Adrenal gland (tissue), 9 donors: ENCODE measurements at regions not wholly inside any gene's neighbourhood (a gene's known extent, or its start where the extent isn't known, plus 50 kb on each side); places are given as distances from the start of the nearest gene placed in this dataset.

ENCODE experiments used
- DNase-seq, 7 donors: peaks; one replicate each; pipeline ENCODE4 v3.0.0-alpha.2; 2019 to 2020
- H3K27ac ChIP-seq, 5 donors: fragments of 200-600 bp; sonication (generic) in 4 of 5; 1 replicate in 3 of 5; 2 replicates in 2 of 5; pipeline versions ENCODE4 v1.5.1 to v1.8.0; 2016 to 2020; ENCODE audit warnings: mild to moderate bottlenecking in 1 of 5
- H3K27me3 ChIP-seq: fragments of 200-600 bp; 2 replicates; pipeline ENCODE4 v1.8.0; 2021
- H3K36me3 ChIP-seq, 2 donors: fragments of 200-600 bp; replicated peaks in 1 of 2; 1 replicate in 1 of 2; 2 replicates in 1 of 2; pipeline versions ENCODE4 v1.5.1 to v1.8.0; 2018 to 2022
- H3K4me1 ChIP-seq, 2 donors: fragments of 200-600 bp; replicated peaks in 1 of 2; 1 replicate in 1 of 2; 2 replicates in 1 of 2; pipeline versions ENCODE4 v1.5.1 to v1.8.0; 2018 to 2021
- H3K4me3 ChIP-seq, 4 donors: fragments of 200-600 bp; sonication (generic) in 3 of 4; one replicate each; pipeline ENCODE4 v1.5.1; 2016 to 2018
- H3K9me3 ChIP-seq, 3 donors: fragments of 200-600 bp; sonication (generic) in 1 of 3; replicated peaks in 1 of 3; 1 replicate in 2 of 3; 2 replicates in 1 of 3; pipeline versions ENCODE4 v1.5.1 to v1.8.0; 2016 to 2021
- POLR2A ChIP-seq, 2 donors: fragments of 450-650 bp; IDR thresholded peaks; one replicate each; pipeline ENCODE4 v1.6.1; 2017; ENCODE audit warnings: antibody characterized with exemption in 2 of 2, mild to moderate bottlenecking in 2 of 2, moderate library complexity in 1 of 2
- WGBS, 4 donors: extraction: QIAGEN DNeasy Blood & Tissue Kit in 2 of 4; methylation state at CpG; one replicate each; pipeline versions ENCODE4 v1.1.5 to v1.1.7; 2013 to 2017; 5-methylcytosine and 5-hydroxymethylcytosine counted together
- intact Hi-C, 2 donors: fragments of 100-400 bp; cut with DNase I; formaldehyde crosslinking; loops; one replicate each; pipeline versions ENCODE4 v1.14.1 to v1.15.0; 2022 to 2023
- TF ChIP-seq, protein P1 (sequence below), 6 experiments: fragments of 450-650 bp in 4 of 6; fragments of 200-600 bp in 2 of 6; sonication (generic) in 1 of 6; IDR thresholded peaks; 1 replicate in 5 of 6; 2 replicates in 1 of 6; pipeline versions ENCODE4 v1.5.1 to v1.8.0; 2016 to 2021; ENCODE audit warnings: antibody characterized with exemption in 6 of 6, mild to moderate bottlenecking in 2 of 6, moderate library complexity in 1 of 6
- donor health status: healthy with polysubstance abuse.
- donor health status: Bipolar disorder and iron deficiency.
- donor health status: DM: yes; HTN: yes; CAD: no.
- donor health status: DM: no; HTN: no; CAD: no.
- donor health status: DM: no; HTN: no; CAD: no.

- Histone ChIP-seq H3K27me3 (no peaks in the 10 kb centered on the region), H3K4me1 (no peaks in the 10 kb centered on the region), H3K27ac (no peak overlapping the region), H3K36me3 (no peaks in the 10 kb centered on the region), H3K4me3 (no peak overlapping the region), H3K9me3 (no peaks in the 10 kb centered on the region)
- intact Hi-C loops = no loop called here
- WGBS, 4 donors = 50 to 57% (median 51%) methylated on average over 4 of the region's 4 CpGs
- no peak for DNase-seq
- TF ChIP-seq POLR2A (IDR thresholded peaks at IDR 0.05) = no peak
- TF ChIP-seq, protein P1, sequence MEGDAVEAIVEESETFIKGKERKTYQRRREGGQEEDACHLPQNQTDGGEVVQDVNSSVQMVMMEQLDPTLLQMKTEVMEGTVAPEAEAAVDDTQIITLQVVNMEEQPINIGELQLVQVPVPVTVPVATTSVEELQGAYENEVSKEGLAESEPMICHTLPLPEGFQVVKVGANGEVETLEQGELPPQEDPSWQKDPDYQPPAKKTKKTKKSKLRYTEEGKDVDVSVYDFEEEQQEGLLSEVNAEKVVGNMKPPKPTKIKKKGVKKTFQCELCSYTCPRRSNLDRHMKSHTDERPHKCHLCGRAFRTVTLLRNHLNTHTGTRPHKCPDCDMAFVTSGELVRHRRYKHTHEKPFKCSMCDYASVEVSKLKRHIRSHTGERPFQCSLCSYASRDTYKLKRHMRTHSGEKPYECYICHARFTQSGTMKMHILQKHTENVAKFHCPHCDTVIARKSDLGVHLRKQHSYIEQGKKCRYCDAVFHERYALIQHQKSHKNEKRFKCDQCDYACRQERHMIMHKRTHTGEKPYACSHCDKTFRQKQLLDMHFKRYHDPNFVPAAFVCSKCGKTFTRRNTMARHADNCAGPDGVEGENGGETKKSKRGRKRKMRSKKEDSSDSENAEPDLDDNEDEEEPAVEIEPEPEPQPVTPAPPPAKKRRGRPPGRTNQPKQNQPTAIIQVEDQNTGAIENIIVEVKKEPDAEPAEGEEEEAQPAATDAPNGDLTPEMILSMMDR (IDR thresholded peaks at IDR 0.05) = no peak
These were observed 202.1 kb downstream of the DEPDC1B start for GRCh38 chr5:60497706-60498500.

GRCh38 chr5:60495644-60496520, 204.1 kb downstream of the DEPDC1B start:
- 72 to 78% (median 75%) methylated on average over 6 to 7 of the region's 7 CpGs for WGBS, 4 donors
- no peak for DNase-seq
- Histone ChIP-seq H3K4me3 (no peak overlapping the region), H3K36me3 (no peaks in the 10 kb centered on the region), H3K4me1 (no peaks in the 10 kb centered on the region), H3K9me3 (no peaks in the 10 kb centered on the region), H3K27ac (no peak overlapping the region), H3K27me3 (no peaks in the 10 kb centered on the region)
- TF ChIP-seq, protein P1 (IDR thresholded peaks at IDR 0.05) = no peak
- TF ChIP-seq POLR2A (IDR thresholded peaks at IDR 0.05) = no peak
- intact Hi-C loops = no loop called here

GRCh38 chr5:60494635-60495034, 205.3 kb downstream of the DEPDC1B start:
- TF ChIP-seq, protein P1 (IDR thresholded peaks at IDR 0.05) = no peak
- no peak for TF ChIP-seq POLR2A (IDR thresholded peaks at IDR 0.05)
- Histone ChIP-seq H3K4me1 (no peaks in the 10 kb centered on the region), H3K27me3 (no peaks in the 10 kb centered on the region), H3K4me3 (no peak overlapping the region), H3K9me3 (no peaks in the 10 kb centered on the region), H3K27ac (no peak overlapping the region), H3K36me3 (no peaks in the 10 kb centered on the region)
- no peak for DNase-seq
- intact Hi-C loops = no loop called here

GRCh38 chr5:60494144-60494543, 205.8 kb downstream of the DEPDC1B start:
- WGBS, 4 donors = 61 to 75% (median 74%) methylated on average over 3 of the region's 3 CpGs
- Histone ChIP-seq H3K4me1 (no peaks in the 10 kb centered on the region), H3K9me3 (no peaks in the 10 kb centered on the region), H3K4me3 (no peak overlapping the region), H3K36me3 (no peaks in the 10 kb centered on the region), H3K27me3 (no peaks in the 10 kb centered on the region), H3K27ac (no peak overlapping the region)
- DNase-seq = no peak
- intact Hi-C loops = no loop called here
- TF ChIP-seq POLR2A (IDR thresholded peaks at IDR 0.05) = no peak
- TF ChIP-seq, protein P1 (IDR thresholded peaks at IDR 0.05) = no peak
